GM12878 (cell line): ENCODE measurements at regions not wholly inside any gene's neighbourhood (a gene's known extent, or its start where the extent isn't known, plus 50 kb on each side); places are given as distances from the start of the nearest gene placed in this dataset.

Experiments used
- ATAC-seq: fragments of 200-7000 bp; cut with Tn5 transposase; 3 replicates; pipeline ENCODE4 v1.9.1; 2020; ENCODE audit warnings: mild to moderate bottlenecking, moderate library complexity
- BruUV-seq: library from RNA; stranded (reverse); fragments of 400-500 nt; replicated peaks from 2 replicates; lab custom pipeline; 2021; lab: Mats Ljungman, UMichigan
- CTCF ChIA-PET: fragments of 300-600 bp; sonication (Branson Sonifier 250); formaldehyde crosslinking; extraction: SDS; loops from one replicate; lab custom pipeline; 2021; ENCODE audit warnings: inconsistent platforms; lab: Yijun Ruan, JAX
- POLR2A ChIA-PET: fragments of 350-600 bp; formaldehyde crosslinking; extraction: SDS; loops from one replicate; lab custom pipeline; 2021; ENCODE audit warnings: inconsistent platforms; lab: Charles Lee
- RAD21 ChIA-PET: fragments of 300-600 bp; sonication (Branson Sonifier 250); formaldehyde crosslinking; loops from one replicate; lab custom pipeline; 2023; ENCODE audit warnings: antibody characterized with exemption; ENCODE audit not compliant: unreplicated experiment; lab: Charles Lee
- SMC1A ChIA-PET: fragments of 300-600 bp; sonication (Branson Sonifier 250); formaldehyde crosslinking; loops from one replicate; lab custom pipeline; 2023; ENCODE audit not compliant: unreplicated experiment, uncharacterized antibody; lab: Charles Lee
- DNase-seq: peaks from one replicate; pipeline ENCODE4 v3.0.0-alpha.2; 2011; ENCODE audit warnings: low read depth, low spot score
- FAIRE-seq: peaks from 3 replicates; lab custom pipeline; 2011; peaks lifted over from hg19 to GRCh38; lab: Jason Lieb, UNC
- H2AFZ ChIP-seq: 2 replicates; pipeline ENCODE4 v1.6.0; 2011; ENCODE audit warnings: low read depth, low read length, control low read depth; ENCODE audit not compliant: control insufficient read depth
- H3K27ac ChIP-seq: 2 replicates; pipeline ENCODE4 v1.5.1; 2011; ENCODE audit warnings: control low read depth; ENCODE audit not compliant: control insufficient read depth, insufficient read depth
- H3K27me3 ChIP-seq, 2 experiments: replicated peaks in 1 of 2; 2 replicates each; pipeline versions ENCODE4 v1.6.0 to v1.6.1; 2011; ENCODE audit warnings: low read length in 1 of 2; ENCODE audit not compliant: control insufficient read depth in 2 of 2, insufficient read depth in 2 of 2
- H3K36me3 ChIP-seq, 2 experiments: 2 replicates each; pipeline ENCODE4 v1.5.1; 2011; ENCODE audit warnings: low read length in 1 of 2; ENCODE audit not compliant: control insufficient read depth in 2 of 2, insufficient read depth in 2 of 2
- H3K4me1 ChIP-seq: 2 replicates; pipeline ENCODE4 v1.6.1; 2011; ENCODE audit warnings: mild to moderate bottlenecking, low read length, moderate library complexity, mixed read lengths; ENCODE audit not compliant: control insufficient read depth, insufficient read depth
- H3K4me2 ChIP-seq: 2 replicates; pipeline ENCODE4 v1.6.0; 2011; ENCODE audit warnings: control low read depth; ENCODE audit not compliant: control insufficient read depth, insufficient read depth
- H3K4me3 ChIP-seq: fragments of 200-600 bp; sonication (generic); 2 replicates; pipeline ENCODE4 v1.5.1; 2016
- H3K79me2 ChIP-seq: 2 replicates; pipeline ENCODE4 v1.6.0; 2011; ENCODE audit warnings: low read length; ENCODE audit not compliant: control insufficient read depth, insufficient read depth
- H3K9ac ChIP-seq: 2 replicates; pipeline ENCODE4 v1.8.0; 2011; ENCODE audit warnings: low read length, control low read depth, mixed read lengths; ENCODE audit not compliant: control insufficient read depth, insufficient read depth
- H3K9me3 ChIP-seq: replicated peaks from 3 replicates; pipeline ENCODE4 v1.5.1; 2011; ENCODE audit warnings: mild to moderate bottlenecking, low read length; ENCODE audit not compliant: control insufficient read depth, insufficient read depth
- H4K20me1 ChIP-seq: 2 replicates; pipeline ENCODE4 v1.6.0; 2011; ENCODE audit not compliant: control insufficient read depth, insufficient read depth
- IRF5 ChIP-seq: fragments of 450-650 bp; IDR thresholded peaks from 2 replicates; pipeline ENCODE4 v1.6.1; 2017; ENCODE audit warnings: borderline replicate concordance
- PAX8 ChIP-seq: fragments of 450-650 bp; IDR thresholded peaks from 2 replicates; pipeline ENCODE4 v1.6.1; 2017; ENCODE audit warnings: mild to moderate bottlenecking, moderate library complexity
- POLR2A ChIP-seq: IDR thresholded peaks from 2 replicates; pipeline ENCODE4 v1.6.1; 2011; ENCODE audit warnings: low read depth, mild to moderate bottlenecking, low read length
- RCOR1 ChIP-seq: conservative IDR thresholded peaks from 2 replicates; pipeline ENCODE4 v1.6.1; 2012; ENCODE audit warnings: low read depth, low read length, improper control_type of control experiment
- SREBF1 ChIP-seq: IDR thresholded peaks from 2 replicates; pipeline ENCODE4 v1.6.1; 2012; ENCODE audit warnings: mild to moderate bottlenecking, low read length
- STAT1 ChIP-seq: fragments of 450-650 bp; conservative IDR thresholded peaks from 2 replicates; pipeline ENCODE4 v1.6.1; 2014; ENCODE audit warnings: antibody characterized with exemption, mild to moderate bottlenecking
- TCF12 ChIP-seq: IDR thresholded peaks from 2 replicates; pipeline ENCODE4 v1.6.1; 2011; ENCODE audit warnings: low read depth, mild to moderate bottlenecking, low read length
- WGBS: methylation state at CpG from one replicate; pipeline ENCODE4 v1.1.6; 2016; ENCODE audit warnings: low lambda C conversion rate; ENCODE audit not compliant: insufficient replicate concordance, insufficient coverage; ENCODE audit errors: missing lambda C conversion rate; 5-methylcytosine and 5-hydroxymethylcytosine counted together
- in situ Hi-C: fragments of 300-500 bp; cut with MboI; formaldehyde crosslinking; loops from 9 replicates; pipeline ENCODE4 v1.14.3; 2018; ENCODE audit warnings: mixed read lengths
- intact Hi-C: fragments of 100-400 bp; cut with micrococcal nuclease; formaldehyde crosslinking; loops from one replicate; pipeline ENCODE4 v1.14.2; 2022; ENCODE audit not compliant: unreplicated experiment
- TF ChIP-seq, protein P1 (sequence below): IDR thresholded peaks from 2 replicates; pipeline ENCODE4 v1.6.1; 2012; ENCODE audit warnings: low read depth, low read length, improper control_type of control experiment

DNA sequence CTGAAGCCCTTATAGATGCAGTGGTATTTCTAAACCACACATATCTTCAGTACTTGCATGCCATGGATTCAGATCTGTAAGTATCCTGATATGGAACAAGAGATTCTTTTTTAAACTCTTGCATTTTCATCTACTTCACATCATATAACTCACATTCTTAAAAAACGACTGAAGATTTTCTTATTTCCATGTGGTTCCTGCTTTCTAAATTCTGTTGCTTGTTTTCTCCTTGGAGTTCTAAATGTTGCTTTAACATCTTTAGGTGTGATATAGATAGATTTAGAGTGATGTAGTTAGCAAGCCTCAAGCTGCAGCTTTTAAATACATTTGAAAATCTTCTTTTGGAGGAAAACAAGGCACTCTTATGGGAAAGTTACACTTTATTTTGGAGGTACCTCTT is 455.4 kb downstream of the FOXG1 start:
- Histone ChIP-seq H3K27ac (no peak overlapping the region), H3K4me2 (no peak overlapping the region), H3K4me1 (no peaks in the 10 kb centered on the region), H3K27me3 (no peaks in the 10 kb centered on the region), H3K4me3 (no peak overlapping the region), H4K20me1 (no peaks in the 10 kb centered on the region), H3K9ac (no peak overlapping the region), H2AFZ (no peak overlapping the region), H3K79me2 (no peaks in the 10 kb centered on the region), H3K9me3 (no peaks in the 10 kb centered on the region), H3K36me3 (no peaks in the 10 kb centered on the region)
- ChIA-PET RAD21 (no interaction called here), POLR2A (no interaction called here), CTCF (interaction anchor here (1.5 to 1.6 kb wide), 2 partner anchors 467 to 470 kb away, joined by 6 to 7 read pairs; no protein-coding TSS in a partner anchor), SMC1A (no interaction called here)
- ATAC-seq = no peak
- 0% methylated on average over 1 of the region's 1 CpG for WGBS
- FAIRE-seq = no peak
- intact Hi-C loops = loop anchor here (2.0 to 5.0 kb wide), 2 partner anchors 450 to 467 kb away; no protein-coding TSS in a partner anchor
- TF ChIP-seq SREBF1 (no peak), IRF5 (no peak), POLR2A (no peak), STAT1 (no peak), TCF12 (no peak), RCOR1 (no peak), PAX8 (no peak)
- TF ChIP-seq, protein P1, sequence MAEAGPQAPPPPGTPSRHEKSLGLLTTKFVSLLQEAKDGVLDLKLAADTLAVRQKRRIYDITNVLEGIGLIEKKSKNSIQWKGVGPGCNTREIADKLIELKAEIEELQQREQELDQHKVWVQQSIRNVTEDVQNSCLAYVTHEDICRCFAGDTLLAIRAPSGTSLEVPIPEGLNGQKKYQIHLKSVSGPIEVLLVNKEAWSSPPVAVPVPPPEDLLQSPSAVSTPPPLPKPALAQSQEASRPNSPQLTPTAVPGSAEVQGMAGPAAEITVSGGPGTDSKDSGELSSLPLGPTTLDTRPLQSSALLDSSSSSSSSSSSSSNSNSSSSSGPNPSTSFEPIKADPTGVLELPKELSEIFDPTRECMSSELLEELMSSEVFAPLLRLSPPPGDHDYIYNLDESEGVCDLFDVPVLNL = no peak
- DNase-seq = no peak
- in situ Hi-C loops = loop anchor here (25.0 kb wide), 1 partner anchor 460 kb away; the partner anchor contains the start of gene FOXG1
- BruUV-seq = no TSS peak
